WTC11 (cell line): ENCODE measurements at regions not wholly inside any gene's neighbourhood (a gene's known extent, or its start where the extent isn't known, plus 50 kb on each side); places are given as distances from the start of the nearest gene placed in this dataset.

ENCODE experiments used
- ATAC-seq: fragments of 200-7000 bp; cut with Tn5 transposase; 2 replicates; pipeline ENCODE4 v1.10.0; 2021; ENCODE audit warnings: mild to moderate bottlenecking, moderate library complexity
- CTCF ChIA-PET: fragments of 300-600 bp; sonication (Branson Sonifier 250); formaldehyde crosslinking; loops from one replicate; lab custom pipeline; 2021; ENCODE audit warnings: antibody characterized with exemption; lab: Charles Lee
- POLR2A ChIA-PET: fragments of 350-600 bp; sonication (Branson Sonifier 250); formaldehyde crosslinking; loops from one replicate; lab custom pipeline; 2021; ENCODE audit warnings: antibody characterized with exemption; lab: Charles Lee
- DNase-seq: peaks from one replicate; pipeline ENCODE4 v3.0.0; 2021; ENCODE audit warnings: low spot score
- H3K27ac Mint-ChIP-seq: 2 replicates; pipeline ENCODE4 v1.8.0; 2021; ENCODE audit warnings: mixed read lengths
- H3K27me3 Mint-ChIP-seq: 2 replicates; pipeline ENCODE4 v1.8.0; 2021; ENCODE audit warnings: low read depth, mild to moderate bottlenecking, moderate library complexity, mixed read lengths
- H3K36me3 Mint-ChIP-seq: 2 replicates; pipeline ENCODE4 v1.8.0; 2021; ENCODE audit warnings: mixed read lengths
- H3K4me1 Mint-ChIP-seq: 2 replicates; pipeline ENCODE4 v1.8.0; 2022; ENCODE audit warnings: mixed read lengths
- H3K4me3 Mint-ChIP-seq: 2 replicates; pipeline ENCODE4 v1.8.0; 2021; ENCODE audit warnings: mild to moderate bottlenecking, moderate library complexity, mixed read lengths
- H3K9me3 Mint-ChIP-seq: 2 replicates; pipeline ENCODE4 v1.8.0; 2021; ENCODE audit warnings: mixed read lengths
- CBFB ChIP-seq: sonication (generic); formaldehyde crosslinking; IDR thresholded peaks from 2 replicates; pipeline ENCODE4 v1.8.1; 2022; ENCODE audit warnings: mild to moderate bottlenecking, low read depth, missing genetic modification reagents
- CREM ChIP-seq: sonication (generic); formaldehyde crosslinking; IDR thresholded peaks from 2 replicates; pipeline ENCODE4 v1.8.1; 2022; ENCODE audit warnings: mild to moderate bottlenecking, missing genetic modification reagents, moderate library complexity
- ELF4 ChIP-seq: sonication (generic); formaldehyde crosslinking; IDR thresholded peaks from 2 replicates; pipeline ENCODE4 v1.8.1; 2022; ENCODE audit warnings: low read depth, mild to moderate bottlenecking, moderate library complexity, missing genetic modification reagents
- ERG ChIP-seq: fragments of 250-450 bp; sonication (Bioruptor Pico); IDR thresholded peaks from 2 replicates; pipeline ENCODE4 v1.8.0; 2021; ENCODE audit warnings: mild to moderate bottlenecking
- ESRRA ChIP-seq: sonication (generic); formaldehyde crosslinking; IDR thresholded peaks from 2 replicates; pipeline ENCODE4 v1.8.1; 2022; ENCODE audit warnings: mild to moderate bottlenecking, missing genetic modification reagents, borderline replicate concordance
- GABPB1 ChIP-seq: sonication (generic); formaldehyde crosslinking; IDR thresholded peaks from 2 replicates; pipeline ENCODE4 v1.8.1; 2023; ENCODE audit warnings: mild to moderate bottlenecking, missing genetic modification reagents
- JAZF1 ChIP-seq: fragments of 250-450 bp; sonication (Bioruptor Pico); IDR thresholded peaks from 2 replicates; pipeline ENCODE4 v1.9.0; 2021; ENCODE audit warnings: moderate library complexity, mild to moderate bottlenecking, inconsistent platforms
- JUN ChIP-seq: sonication (generic); formaldehyde crosslinking; IDR thresholded peaks from 2 replicates; pipeline ENCODE4 v1.8.0; 2023; ENCODE audit warnings: mild to moderate bottlenecking, missing genetic modification reagents
- KAT7 ChIP-seq: sonication (generic); formaldehyde crosslinking; IDR thresholded peaks from 2 replicates; pipeline ENCODE4 v1.8.1; 2023; ENCODE audit warnings: missing genetic modification reagents, mild to moderate bottlenecking, borderline replicate concordance
- MLX ChIP-seq: sonication (generic); formaldehyde crosslinking; IDR thresholded peaks from 2 replicates; pipeline ENCODE4 v1.8.1; 2023; ENCODE audit warnings: mild to moderate bottlenecking, missing genetic modification reagents, moderate library complexity
- MYBL2 ChIP-seq: sonication (generic); formaldehyde crosslinking; IDR thresholded peaks from 2 replicates; pipeline ENCODE4 v1.8.1; 2023; ENCODE audit warnings: mild to moderate bottlenecking, moderate library complexity, missing genetic modification reagents
- NR1H2 ChIP-seq: sonication (generic); formaldehyde crosslinking; IDR thresholded peaks from 2 replicates; pipeline ENCODE4 v1.9.0; 2021; ENCODE audit warnings: mild to moderate bottlenecking, moderate library complexity, missing genetic modification reagents
- NR2C2 ChIP-seq: sonication (generic); formaldehyde crosslinking; IDR thresholded peaks from 2 replicates; pipeline ENCODE4 v1.8.0; 2022; ENCODE audit warnings: mild to moderate bottlenecking, missing genetic modification reagents
- PRRX2 ChIP-seq: fragments of 250-450 bp; sonication (Bioruptor Pico); IDR thresholded peaks from 2 replicates; pipeline ENCODE4 v1.8.0; 2021; ENCODE audit warnings: mild to moderate bottlenecking
- RORB ChIP-seq: fragments of 250-450 bp; sonication (Bioruptor Pico); IDR thresholded peaks from 2 replicates; pipeline ENCODE4 v1.9.0; 2021; ENCODE audit warnings: mild to moderate bottlenecking
- SMAD3 ChIP-seq: sonication (generic); formaldehyde crosslinking; IDR thresholded peaks from 2 replicates; pipeline ENCODE4 v1.8.0; 2022; ENCODE audit warnings: missing genetic modification reagents, mild to moderate bottlenecking, borderline replicate concordance
- SP1 ChIP-seq: sonication (generic); formaldehyde crosslinking; conservative IDR thresholded peaks from 2 replicates; pipeline ENCODE4 v1.8.1; 2022; ENCODE audit warnings: missing genetic modification reagents
- TEAD1 ChIP-seq: sonication (generic); formaldehyde crosslinking; IDR thresholded peaks from 2 replicates; pipeline ENCODE4 v1.8.0; 2022; ENCODE audit warnings: mild to moderate bottlenecking, missing genetic modification reagents
- ZNF138 ChIP-seq: sonication (generic); formaldehyde crosslinking; conservative IDR thresholded peaks from 2 replicates; pipeline ENCODE4 v1.8.1; 2022; ENCODE audit warnings: mild to moderate bottlenecking, moderate library complexity, missing genetic modification reagents
- ZNF263 ChIP-seq: sonication (generic); formaldehyde crosslinking; IDR thresholded peaks from 2 replicates; pipeline ENCODE4 v1.8.1; 2022; ENCODE audit warnings: low read depth, mild to moderate bottlenecking, moderate library complexity, missing genetic modification reagents
- ZNF317 ChIP-seq: sonication (generic); formaldehyde crosslinking; IDR thresholded peaks from 2 replicates; pipeline ENCODE4 v1.8.1; 2023; ENCODE audit warnings: low read depth, mild to moderate bottlenecking, moderate library complexity, missing genetic modification reagents, borderline replicate concordance
- ZNF425 ChIP-seq: fragments of 250-450 bp; sonication (Bioruptor Pico); conservative IDR thresholded peaks from 2 replicates; pipeline ENCODE4 v1.9.0; 2021; ENCODE audit warnings: mild to moderate bottlenecking

- TF ChIP-seq MYBL2 (CRISPR knock-in tag) = no peak
- TF ChIP-seq NR1H2 = no peak
- TF ChIP-seq, all 79 proteins: peak for 0
These were observed 175.4 kb upstream of the PREP start (continued) for GRCh38 chr6:105578179-105578707.

- TF ChIP-seq NR1H2 = no peak
- TF ChIP-seq ESRRA (CRISPR knock-in tag) = no peak
- TF ChIP-seq GABPB1 (CRISPR knock-in tag) = no peak
- TF ChIP-seq NR2C2 (CRISPR knock-in tag) = no peak
- TF ChIP-seq ZNF263 (CRISPR knock-in tag) = no peak
- TF ChIP-seq SMAD3 (CRISPR knock-in tag) = no peak
- TF ChIP-seq KAT7 (CRISPR knock-in tag) = no peak
- no peak for TF ChIP-seq ERG (CRISPR knock-in tag)
- ATAC-seq = no peak
- POLR2A ChIA-PET = no interaction called here
These were observed 170.7 kb upstream of the PREP start for GRCh38 chr6:105573556-105573955.

DNA sequence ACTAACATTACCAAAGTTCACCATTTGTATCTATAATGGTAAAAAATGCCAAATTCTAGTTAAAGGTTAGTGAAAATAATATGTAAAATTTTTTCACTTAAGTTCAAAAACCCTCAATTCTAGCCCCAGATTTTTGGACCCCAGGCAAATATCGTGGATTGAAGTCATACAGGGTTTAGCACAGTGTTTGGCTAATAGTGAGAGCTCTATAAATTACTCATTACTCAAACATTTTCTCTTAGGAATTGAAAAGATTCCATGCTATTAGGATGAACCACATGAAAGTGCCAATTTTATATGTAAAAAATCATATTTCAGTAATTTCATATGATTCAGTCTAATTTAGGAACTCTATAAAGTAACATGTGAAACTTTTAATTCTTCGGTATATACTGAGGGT lies 170.3 kb upstream of the PREP start:
- H3K27me3 Mint-ChIP-seq = no peaks in the 10 kb centered on the region
- POLR2A ChIA-PET = no interaction called here
- no peaks in the 10 kb centered on the region for H3K36me3 Mint-ChIP-seq
- ATAC-seq (no peak), DNase-seq (no peak)
- H3K4me1 Mint-ChIP-seq = no peaks in the 10 kb centered on the region
- H3K27ac Mint-ChIP-seq = no peak overlapping the region
- no peaks in the 10 kb centered on the region for H3K9me3 Mint-ChIP-seq
- no peak for TF ChIP-seq MLX (CRISPR knock-in tag)
- no peak for TF ChIP-seq JAZF1
- no peak for TF ChIP-seq JUN (CRISPR knock-in tag)
- no peak for TF ChIP-seq TEAD1 (CRISPR knock-in tag)
- TF ChIP-seq CBFB = no peak
- TF ChIP-seq ZNF425 (CRISPR knock-in tag) = no peak
- TF ChIP-seq ELF4 = no peak
- no peak for TF ChIP-seq SP1 (CRISPR knock-in tag)
- no peak for TF ChIP-seq RORB
- TF ChIP-seq PRRX2 (CRISPR knock-in tag) = no peak
- no peak for TF ChIP-seq ZNF317 (CRISPR knock-in tag)
- TF ChIP-seq CREM = no peak
- no peak for TF ChIP-seq ZNF138 (CRISPR knock-in tag)
- no peak overlapping the region for H3K4me3 Mint-ChIP-seq
- CTCF ChIA-PET = no interaction called here

More at GRCh38 chr6:105573556-105573955, 170.7 kb upstream of the PREP start:
- Mint-ChIP-seq H3K27me3 (no peaks in the 10 kb centered on the region), H3K36me3 (no peaks in the 10 kb centered on the region), H3K27ac (no peak overlapping the region), H3K9me3 (no peaks in the 10 kb centered on the region), H3K4me3 (no peak overlapping the region), H3K4me1 (no peaks in the 10 kb centered on the region)
- CTCF ChIA-PET = no interaction called here
- no peak for DNase-seq
